Mucosa of descending colon (tissue), 3 donors: ENCODE measurements at regions not wholly inside any gene's neighbourhood (a gene's known extent, or its start where the extent isn't known, plus 50 kb on each side); places are given as distances from the start of the nearest gene placed in this dataset.
A peak's percentile ranks its signal among the peaks of the same experiment; 100 is the strongest.

ENCODE experiments used
- ATAC-seq: fragments of 200-7000 bp; cut with Tn5 transposase; one replicate; pipeline ENCODE4 v1.9.1; 2020; ENCODE audit warnings: mild to moderate bottlenecking, moderate library complexity
- DNase-seq, 3 donors: peaks; one replicate each; pipeline ENCODE4 v3.0.0-alpha.2; 2020
- H3K36me3 ChIP-seq: fragments of 200-600 bp; one replicate; pipeline ENCODE4 v1.8.0; 2021; ENCODE audit warnings: low read depth, mild to moderate bottlenecking
- H3K4me1 ChIP-seq: fragments of 200-600 bp; one replicate; pipeline ENCODE4 v1.8.0; 2021; ENCODE audit warnings: low read depth, mild to moderate bottlenecking
- H3K4me3 ChIP-seq: fragments of 200-600 bp; one replicate; pipeline ENCODE4 v1.8.0; 2021; ENCODE audit warnings: mild to moderate bottlenecking
- H3K9me3 ChIP-seq: fragments of 200-600 bp; one replicate; pipeline ENCODE4 v1.8.0; 2021; ENCODE audit warnings: mild to moderate bottlenecking
- CTCF ChIP-seq: fragments of 200-600 bp; IDR thresholded peaks from one replicate; pipeline ENCODE4 v1.8.0; 2022; ENCODE audit warnings: antibody characterized with exemption, mild to moderate bottlenecking
- intact Hi-C, 2 donors: fragments of 100-400 bp; cut with DNase I in 1 of 2; cut with micrococcal nuclease in 1 of 2; formaldehyde crosslinking; loops; one replicate each; pipeline versions ENCODE4 v1.11.0 to v1.11.1; 2022; cut with DNase I, micrococcal nuclease
- donor health status: DM: no; HTN: no; CAD: no; lungs with moderate emphysema.
- donor health status: DM: no; HTN: no; CAD: no.
- donor health status: DM: no; HTN: yes; CAD: no.

GRCh38 chr13:22127277-22128164 lies 456.6 kb downstream of the FGF9 start:
- TF ChIP-seq CTCF = no peak
- no peak for ATAC-seq
- H3K36me3 ChIP-seq = no peaks in the 10 kb centered on the region
- no peaks in the 10 kb centered on the region for H3K4me1 ChIP-seq
- H3K4me3 ChIP-seq = no peak overlapping the region
- no peaks in the 10 kb centered on the region for H3K9me3 ChIP-seq
- intact Hi-C loops = no loop called here
- DNase-seq = no peak

- no peak for TF ChIP-seq CTCF
- H3K4me3 ChIP-seq = no peak overlapping the region
- H3K9me3 ChIP-seq = no peaks in the 10 kb centered on the region
- intact Hi-C loops = no loop called here
- H3K36me3 ChIP-seq = no peaks in the 10 kb centered on the region
- peak; percentile 86 for ATAC-seq
- DNase-seq = peak in 1 of 3 donors; percentile 26
- no peaks in the 10 kb centered on the region for H3K4me1 ChIP-seq
These were observed 457.9 kb downstream of the FGF9 start for GRCh38 chr13:22128441-22129408.

GRCh38 chr13:22130254-22130653 lies 459.4 kb downstream of the FGF9 start:
- DNase-seq (no peak), ATAC-seq (no peak)
- Histone ChIP-seq H3K36me3 (no peaks in the 10 kb centered on the region), H3K4me1 (no peaks in the 10 kb centered on the region), H3K9me3 (no peaks in the 10 kb centered on the region), H3K4me3 (no peak overlapping the region)
- intact Hi-C loops = no loop called here
- TF ChIP-seq CTCF = no peak

GRCh38 chr13:22134261-22134660 lies 463.4 kb downstream of the FGF9 start:
- no peaks in the 10 kb centered on the region for H3K36me3 ChIP-seq
- TF ChIP-seq CTCF = no peak
- intact Hi-C loops = no loop called here
- no peaks in the 10 kb centered on the region for H3K9me3 ChIP-seq
- H3K4me1 ChIP-seq = no peaks in the 10 kb centered on the region
- no peak overlapping the region for H3K4me3 ChIP-seq
- ATAC-seq (no peak), DNase-seq (no peak)

- intact Hi-C loops = no loop called here
- H3K36me3 ChIP-seq = no peaks in the 10 kb centered on the region
- no peaks in the 10 kb centered on the region for H3K4me1 ChIP-seq
- ATAC-seq = no peak
- TF ChIP-seq CTCF = no peak
- H3K9me3 ChIP-seq = no peaks in the 10 kb centered on the region
- DNase-seq = no peak
- no peak overlapping the region for H3K4me3 ChIP-seq
These were observed 464.6 kb downstream of the FGF9 start for GRCh38 chr13:22135446-22135845.
